NCI-H187 treated with DMSO at 0.1 percent for 48 hours (cell line): ENCODE measurements at regions not wholly inside any gene's neighbourhood (a gene's known extent, or its start where the extent isn't known, plus 50 kb on each side); places are given as distances from the start of the nearest gene placed in this dataset.
"Not testable (repeated sequence)": the region's sequence is repeated elsewhere in the genome, so short reads cannot be mapped to it uniquely, and the experiment has no call there.

Source experiments
- DNase-seq: peaks from one replicate; lab custom pipeline; 2025; lab: John Stamatoyannopoulos, UW

DNA sequence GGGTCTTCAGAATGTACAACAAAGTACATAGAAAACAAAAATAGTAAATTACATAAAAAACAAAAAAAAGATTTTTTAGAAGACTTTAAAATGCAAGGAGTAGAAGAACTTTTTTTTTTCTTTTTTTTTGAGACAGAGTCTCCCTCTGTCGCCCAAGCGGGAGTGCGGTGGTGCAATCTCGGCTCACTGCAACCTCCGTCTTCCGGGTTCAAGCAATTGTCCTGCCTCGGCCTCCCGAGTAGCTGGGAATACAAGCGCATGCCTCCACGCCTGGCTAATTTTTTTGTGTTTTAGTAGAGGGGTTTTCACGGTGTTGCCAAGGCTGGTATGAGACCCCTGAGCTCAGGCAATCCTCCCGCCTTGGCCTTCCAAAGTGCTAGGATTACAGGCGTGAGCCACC, 104.5 kb upstream of the ZC3H15 start:
- no peak for DNase-seq

DNA sequence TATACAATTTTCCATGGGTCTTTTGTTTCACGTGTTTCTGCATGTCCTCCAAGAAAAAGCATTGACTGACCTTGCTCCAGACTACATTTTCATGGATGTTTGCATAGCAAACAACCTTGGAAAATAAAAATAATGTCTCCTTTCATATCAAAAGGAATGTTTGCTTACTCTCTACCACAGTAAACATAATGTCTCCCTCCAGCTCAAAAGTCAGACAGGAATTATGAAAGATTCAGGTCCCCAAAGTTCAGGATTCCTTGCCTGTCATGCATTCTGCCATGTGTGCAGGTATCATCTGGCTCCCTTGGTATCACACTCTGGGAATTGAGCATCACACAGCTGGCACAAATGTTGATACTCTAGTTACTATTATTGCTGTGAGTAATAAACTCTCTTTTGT, 103.1 kb upstream of the ZC3H15 start:
- no peak for DNase-seq

DNA sequence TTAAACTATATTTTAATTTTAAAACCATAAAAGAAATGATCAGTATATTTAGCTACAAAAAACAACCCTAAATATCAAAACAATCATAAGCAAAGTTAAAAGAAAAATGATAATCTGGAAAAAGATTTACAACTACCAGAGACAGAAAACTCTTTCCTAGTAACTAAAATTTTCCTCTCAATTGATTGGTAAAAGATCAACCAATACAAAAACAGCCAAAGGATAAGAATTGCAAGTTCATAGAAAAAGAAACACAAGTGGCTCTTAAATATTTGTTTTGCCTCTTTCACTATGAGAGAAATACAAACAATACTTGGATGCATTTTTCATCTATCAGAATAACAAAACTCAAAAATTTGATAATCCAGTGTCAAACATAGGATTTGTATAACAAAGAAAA, 101.8 kb upstream of the ZC3H15 start:
- no peak for DNase-seq

DNA sequence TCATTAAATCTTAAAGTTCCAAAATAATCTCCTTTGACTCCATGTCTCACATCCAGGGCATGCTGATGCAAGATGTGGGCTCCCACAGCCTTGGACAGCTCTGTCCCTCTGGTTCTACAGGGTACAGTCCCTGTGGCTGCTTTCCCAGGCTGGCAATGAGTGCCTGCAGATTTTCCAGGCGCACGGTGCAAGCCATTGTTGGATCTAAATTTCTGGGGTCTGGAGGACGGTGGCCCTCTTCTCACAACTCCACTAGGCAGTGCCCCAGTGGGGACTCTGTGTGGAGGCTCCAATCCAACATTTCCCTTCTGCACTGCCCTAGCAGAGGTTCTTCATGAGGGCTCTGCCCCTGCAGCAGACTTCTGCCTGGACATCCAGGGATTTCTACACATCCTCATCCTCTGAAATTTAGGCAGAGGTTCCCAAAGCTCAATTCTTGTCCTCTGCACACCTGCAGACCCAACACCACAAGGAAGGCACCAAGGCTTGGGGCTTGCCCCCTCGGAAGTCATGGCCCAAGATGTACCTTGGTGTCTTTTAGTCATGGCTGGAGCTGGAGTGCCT, 100.3 kb upstream of the ZC3H15 start:
- DNase-seq = not testable (repeated sequence)

DNA sequence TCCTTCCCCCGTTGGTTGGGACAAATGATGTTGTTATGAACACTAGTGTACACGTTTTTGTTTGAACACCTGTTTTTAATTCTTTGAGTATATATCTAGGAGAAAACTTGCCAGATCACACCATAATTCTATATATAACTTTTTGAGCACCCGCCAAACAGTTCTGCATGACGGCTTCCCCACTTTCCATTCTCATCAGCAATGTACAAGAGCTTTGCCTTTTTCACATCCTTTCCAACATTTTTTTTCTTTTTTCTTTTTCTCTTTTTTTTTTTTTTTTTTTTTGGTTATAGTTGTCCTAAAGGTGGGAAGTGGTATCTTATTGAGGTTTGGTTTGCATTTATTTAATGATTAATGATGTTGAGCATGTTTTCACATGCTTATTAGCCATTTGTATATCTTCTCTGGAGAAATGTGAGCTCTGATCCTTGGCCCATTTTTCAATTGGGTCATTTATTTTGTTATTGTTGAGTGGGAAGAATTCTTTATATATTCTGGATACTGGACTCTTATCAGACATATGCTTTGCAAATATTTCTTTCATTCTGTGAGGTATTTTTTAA, 86.9 kb upstream of the ZC3H15 start:
- DNase-seq = no peak

DNA sequence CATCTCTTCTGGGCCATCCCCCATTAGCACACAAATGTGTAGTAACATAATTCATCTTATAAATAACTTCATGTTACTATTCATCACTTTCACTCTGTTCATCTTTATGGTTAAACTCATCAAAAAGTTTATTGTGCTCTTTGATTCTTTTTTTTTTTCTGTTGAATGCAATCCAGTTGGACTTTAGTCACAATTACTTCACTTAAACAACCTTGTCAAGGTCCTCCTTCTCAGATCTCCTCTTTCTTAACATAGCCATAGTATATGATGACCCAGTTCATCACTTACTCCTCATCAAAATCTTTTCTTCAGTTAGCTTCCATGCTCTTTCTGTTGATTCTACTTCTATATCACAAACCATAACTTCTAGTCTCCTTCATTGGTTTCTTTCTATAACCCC, 80.2 kb upstream of the ZC3H15 start:
- no peak for DNase-seq

DNA sequence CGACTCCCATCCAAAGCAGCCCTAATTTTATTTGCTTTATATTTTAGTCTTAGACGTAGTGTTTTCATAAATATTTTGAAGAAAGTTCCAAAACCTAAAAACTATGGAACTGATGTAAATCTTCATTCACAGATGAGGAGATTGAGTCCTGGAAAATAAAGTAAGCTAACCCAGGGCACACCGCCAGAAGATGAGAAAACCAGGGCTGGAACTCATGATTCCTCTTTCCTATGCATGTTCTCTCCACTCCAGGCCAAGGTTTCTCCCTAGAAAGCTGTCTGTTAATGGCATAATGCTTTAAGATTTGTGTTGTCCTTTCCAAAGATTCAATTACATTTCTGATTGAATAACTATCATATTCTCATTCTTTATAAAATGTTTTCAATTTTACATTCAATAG, 78.4 kb upstream of the ZC3H15 start:
- no peak for DNase-seq

DNA sequence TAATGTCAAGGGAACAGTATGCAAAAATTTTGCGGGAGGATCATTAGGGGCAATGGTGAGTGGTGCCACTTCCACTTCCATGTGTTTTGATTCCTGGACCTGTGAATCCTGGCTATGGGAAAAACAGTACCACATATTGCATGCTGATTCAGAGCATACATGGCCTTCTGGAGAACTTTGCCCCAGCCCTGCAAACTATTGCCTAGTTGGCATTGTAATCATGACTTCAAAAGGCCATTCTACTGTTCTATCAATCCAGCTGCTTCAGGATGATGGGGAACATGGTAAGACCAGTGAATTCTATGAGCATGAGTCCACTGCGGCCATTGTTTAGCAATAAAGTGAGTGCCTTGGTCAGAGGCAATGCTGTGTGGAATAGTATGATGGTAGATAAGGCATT, 75.3 kb upstream of the ZC3H15 start:
- no peak for DNase-seq

DNA sequence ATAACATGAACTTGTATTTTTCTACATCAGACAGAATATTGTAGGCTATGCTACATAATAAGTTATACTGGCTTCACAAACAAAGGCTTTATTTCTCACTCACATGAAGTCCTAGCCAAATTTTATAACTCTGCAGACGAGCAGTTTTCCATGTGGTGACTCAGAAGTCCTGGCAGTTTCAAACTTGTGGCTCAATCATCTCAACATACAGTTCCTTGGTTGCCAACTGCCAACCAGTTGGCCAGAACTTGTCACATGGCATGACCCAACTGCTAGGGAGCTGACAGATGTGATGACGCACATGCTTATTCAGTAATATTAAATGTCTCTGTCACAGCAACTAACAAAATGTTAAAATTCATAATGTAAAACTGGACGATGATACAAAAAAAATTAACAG, 63.8 kb upstream of the ZC3H15 start:
- no peak for DNase-seq

DNA sequence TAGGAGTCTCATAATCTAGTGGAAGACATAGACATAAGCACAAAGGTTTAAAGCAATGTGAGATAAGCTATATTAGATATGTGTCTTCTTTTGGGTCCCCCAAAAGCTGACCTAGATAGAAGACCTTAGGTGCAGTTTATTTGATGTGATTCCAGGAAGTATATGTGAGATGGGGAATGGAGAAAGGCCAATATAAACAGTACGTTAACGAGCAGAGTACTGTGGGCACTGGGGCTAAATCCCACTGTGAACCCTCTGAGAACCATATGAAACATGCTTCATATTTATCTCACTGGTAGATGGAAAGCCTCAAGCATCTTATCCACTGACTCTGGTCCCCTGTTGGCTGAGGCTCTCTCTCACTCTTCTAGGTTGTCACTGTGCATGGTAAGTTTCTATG, 62.6 kb upstream of the ZC3H15 start:
- no peak for DNase-seq

DNA sequence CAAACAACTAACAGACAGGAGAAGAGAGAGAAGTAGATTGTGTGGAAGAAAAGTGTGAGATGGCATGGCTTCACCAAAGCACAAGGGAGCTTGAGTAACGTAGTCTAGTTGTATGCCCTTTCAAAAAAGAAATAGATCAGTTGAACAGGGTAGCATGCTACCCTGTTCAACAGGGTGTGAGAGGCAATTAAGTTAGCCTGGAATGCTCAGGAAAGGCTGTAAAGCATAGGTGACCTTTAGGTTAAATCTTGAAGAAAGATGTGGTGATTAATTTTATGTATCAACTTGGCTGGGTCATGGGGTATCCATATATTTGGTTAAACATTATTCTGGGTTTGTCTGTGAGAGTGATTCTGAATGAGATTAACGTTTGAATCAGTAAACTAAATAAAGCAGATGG, 61.8 kb upstream of the ZC3H15 start:
- no peak for DNase-seq

DNA sequence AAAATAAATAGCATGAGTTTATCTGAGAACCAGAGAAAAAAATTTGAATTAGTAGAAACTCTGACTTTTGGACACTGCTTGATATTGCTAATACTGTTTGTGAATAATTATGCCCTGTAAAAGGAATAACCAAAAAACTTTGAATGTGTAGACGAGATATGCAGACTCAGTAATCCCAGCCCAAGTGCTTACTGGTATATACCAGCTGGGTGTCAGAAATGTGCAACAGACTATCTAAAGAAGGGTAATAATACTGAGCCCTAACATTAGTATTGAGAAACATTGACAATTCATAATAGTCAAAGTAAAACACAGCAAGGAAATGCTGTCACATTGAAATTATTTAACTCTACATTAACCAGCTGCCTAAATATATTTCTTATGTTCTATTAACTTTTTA, 60.5 kb upstream of the ZC3H15 start:
- no peak for DNase-seq

DNA sequence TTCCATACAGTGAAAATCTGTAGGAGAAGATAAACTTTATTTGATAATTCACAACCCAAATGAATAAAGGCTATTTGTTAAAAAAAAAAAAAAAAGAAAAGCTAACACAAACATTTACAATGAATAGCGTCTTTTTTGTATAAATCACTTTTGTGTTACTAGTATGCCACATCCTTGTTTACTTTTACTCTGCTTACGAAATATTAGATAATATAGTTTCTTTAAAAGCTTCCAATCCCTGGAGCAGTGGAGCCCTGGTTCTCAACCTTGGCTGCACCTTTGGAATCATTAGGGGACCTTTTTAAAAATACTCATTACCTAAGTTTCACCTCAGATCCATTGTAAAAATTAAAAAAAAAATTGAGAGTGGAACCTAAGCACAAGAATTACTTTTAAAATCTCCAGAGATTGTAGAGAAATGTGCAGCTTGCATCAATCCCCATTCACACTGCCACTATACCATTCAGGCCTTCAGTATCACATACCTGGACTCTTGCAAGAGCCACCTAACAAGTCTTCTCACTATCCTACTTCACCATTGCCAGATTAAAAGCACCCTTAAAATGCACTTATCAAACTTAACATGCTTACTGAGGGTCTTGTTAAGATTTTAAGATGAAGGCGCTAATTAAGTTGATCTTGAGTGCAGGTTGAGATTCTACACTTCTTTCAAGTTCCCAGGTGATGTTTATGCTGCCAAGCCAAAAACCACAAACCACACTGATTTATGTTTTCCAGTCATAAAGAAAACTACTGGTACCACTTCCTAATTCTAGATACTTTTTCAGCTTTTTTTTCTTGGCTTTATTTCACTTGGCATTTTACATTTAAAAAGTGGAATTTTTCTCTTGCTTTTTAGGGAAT, 59.7 kb upstream of the ZC3H15 start:
- no peak for DNase-seq

DNA sequence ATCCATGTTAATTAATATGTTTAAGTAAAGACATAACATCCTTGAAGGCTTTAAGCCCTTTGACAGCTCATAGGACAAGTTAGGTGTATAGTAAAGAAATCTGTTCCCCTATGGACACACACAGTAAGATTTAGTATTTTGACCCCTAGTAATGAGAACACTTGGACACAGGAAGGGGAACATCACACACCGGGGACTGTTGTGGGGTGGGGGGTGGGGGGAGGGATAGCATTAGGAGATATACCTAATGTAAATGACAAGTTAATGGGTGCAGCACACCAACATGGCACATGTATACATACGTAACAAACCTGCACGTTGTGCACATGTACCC, 59.1 kb upstream of the ZC3H15 start:
- not testable (repeated sequence) for DNase-seq

DNA sequence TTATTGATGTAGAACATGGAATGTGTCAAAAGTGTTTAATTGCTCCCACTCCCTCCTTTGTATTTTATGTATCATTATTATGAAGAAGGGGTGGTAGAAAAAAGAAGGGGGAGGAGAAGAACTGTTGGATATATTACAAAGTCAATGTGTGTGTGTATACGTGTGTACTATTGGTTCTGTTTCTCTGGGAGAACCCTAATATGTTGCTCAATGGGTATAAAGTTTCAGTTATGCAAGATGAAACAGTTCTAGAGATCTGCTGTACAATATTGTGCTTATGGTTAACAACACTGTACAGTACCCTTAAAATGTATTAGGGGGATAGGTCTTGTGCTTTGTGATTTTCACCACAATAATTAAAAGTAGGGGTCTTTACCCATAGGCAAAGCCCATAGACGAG, 58.1 kb upstream of the ZC3H15 start:
- no peak for DNase-seq

DNA sequence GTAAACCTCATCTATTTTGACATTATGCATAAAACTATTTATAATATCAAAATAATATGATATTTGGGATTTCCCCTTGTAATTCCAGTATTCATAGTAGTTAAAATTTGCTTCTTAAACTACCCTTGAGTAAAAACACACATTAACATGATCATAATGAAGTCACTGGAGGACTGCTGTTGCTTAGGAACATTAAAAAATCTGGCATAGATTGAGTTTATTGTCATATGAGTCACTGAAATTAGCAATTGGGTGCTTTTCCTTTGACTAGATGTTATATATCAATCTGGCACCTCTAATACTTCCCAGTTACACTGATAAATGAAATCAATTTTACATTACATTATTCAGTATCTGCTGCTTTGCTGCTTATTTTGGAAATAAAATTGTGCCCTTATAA, 57.0 kb upstream of the ZC3H15 start:
- DNase-seq = no peak

DNA sequence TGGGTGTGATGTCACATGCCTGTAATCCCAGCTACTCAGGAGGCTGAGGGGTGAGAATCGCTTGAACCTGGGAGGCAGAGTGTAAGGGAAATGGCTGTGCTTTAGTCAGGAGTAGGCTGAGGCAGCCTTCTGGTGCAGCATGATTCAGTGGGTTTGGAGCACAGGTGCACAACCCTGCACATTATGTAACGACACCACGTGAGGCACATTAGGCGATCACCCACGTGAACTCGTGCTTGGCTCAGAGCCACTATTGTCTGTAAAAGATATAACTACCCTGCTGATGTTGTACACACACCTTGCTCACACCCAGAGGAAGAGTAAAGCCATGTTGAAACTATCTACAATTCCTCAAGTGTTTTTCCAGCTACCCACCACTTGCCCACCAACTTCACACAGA, 54.8 kb upstream of the ZC3H15 start:
- DNase-seq = no peak

DNA sequence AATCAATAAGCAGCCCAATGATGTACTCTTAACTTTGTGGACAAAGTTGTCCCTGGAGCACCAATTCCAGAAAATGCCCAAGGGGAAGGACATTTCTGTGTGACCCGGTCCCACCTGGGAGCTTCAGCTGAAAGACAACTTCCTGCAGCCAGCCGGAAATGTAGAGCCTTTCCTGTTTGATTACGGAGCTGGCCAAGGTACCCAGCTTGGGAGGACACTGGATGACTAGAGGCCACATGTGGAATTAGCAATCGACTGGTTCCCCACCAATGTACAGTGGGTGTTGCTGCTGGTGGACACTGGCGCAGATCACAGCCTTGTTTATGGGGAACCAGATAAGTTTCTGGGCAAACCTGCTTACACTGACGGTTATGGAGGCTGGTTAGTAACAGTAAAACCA, 53.0 kb upstream of the ZC3H15 start:
- no peak for DNase-seq

DNA sequence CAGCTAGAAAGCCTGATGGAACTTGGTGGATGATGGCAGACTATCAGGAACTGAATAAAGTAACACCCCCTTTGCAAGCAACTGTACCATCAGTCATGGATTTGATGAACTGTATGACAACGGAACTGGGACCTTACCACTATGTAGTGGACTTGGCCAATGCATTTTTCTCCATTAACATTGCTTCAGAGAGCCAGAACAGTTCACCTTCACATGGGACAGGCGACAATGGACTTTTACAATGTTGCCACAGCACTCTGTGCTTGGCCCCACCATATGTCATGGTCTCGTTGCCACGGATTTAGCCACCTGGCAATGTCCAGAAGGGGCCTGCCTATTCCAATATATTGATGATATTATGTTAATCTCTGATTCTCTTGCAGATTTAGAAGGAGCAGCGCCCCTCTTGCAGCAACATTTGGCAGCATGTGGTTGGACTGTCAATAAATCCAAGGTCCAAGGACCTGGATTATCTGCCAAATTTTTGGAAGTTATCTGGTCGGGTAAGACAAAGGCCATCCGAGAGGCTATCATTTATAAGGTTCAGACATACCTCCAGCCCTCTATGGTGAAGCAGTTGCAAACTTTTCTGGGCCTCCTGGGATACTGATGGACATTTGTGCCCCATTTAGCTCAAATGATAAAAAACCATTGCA, 52.2 kb upstream of the ZC3H15 start:
- DNase-seq = no peak
